ENCODE measurements at regions not wholly inside any gene's neighbourhood (a gene's known extent, or its start where the extent isn't known, plus 50 kb on each side); places are given as distances from the start of the nearest gene placed in this dataset.
A peak's percentile ranks its signal among the peaks of the same experiment; 100 is the strongest.
"Not testable (repeated sequence)": the region's sequence is repeated elsewhere in the genome, so short reads cannot be mapped to it uniquely, and the experiment has no call there.

DNA sequence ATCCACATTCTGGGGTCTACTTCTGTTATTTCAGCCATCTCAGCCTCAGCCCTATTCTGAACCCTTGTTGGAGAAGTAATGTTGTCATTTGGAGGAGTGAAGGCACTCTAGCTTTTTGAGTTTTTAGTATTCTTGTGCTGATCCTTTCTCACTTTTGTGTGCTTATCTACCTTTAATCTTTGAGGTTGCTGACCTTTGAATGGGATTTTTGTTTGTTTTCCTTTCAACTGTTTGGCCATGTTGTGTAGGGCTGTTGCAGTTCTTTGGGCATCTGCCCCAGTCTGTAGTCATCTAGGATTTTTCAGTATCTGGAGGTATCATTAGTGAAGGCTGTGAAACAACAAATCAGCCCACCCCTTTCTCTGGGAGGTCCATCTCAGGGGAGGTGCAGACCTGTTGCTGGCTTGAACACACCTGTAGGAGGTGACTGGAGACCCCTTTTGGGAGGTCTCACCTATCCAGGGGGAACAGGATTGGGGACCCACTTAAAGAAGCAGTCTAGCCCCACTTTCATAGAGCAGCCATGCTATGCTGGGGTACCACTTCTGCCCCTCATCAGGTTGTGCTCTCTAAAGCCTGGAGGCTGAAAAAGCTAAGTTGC, 1391.4 kb downstream of the UQCRFS1 start:
- no peaks in the 10 kb centered on the region for H3K36me3 ChIP-seq (ENCODE audit: control insufficient read depth, insufficient read depth, low read length)
- no peak overlapping the region for H3K4me3 ChIP-seq (ENCODE audit: extremely low read depth, insufficient read depth, low read length, poor library complexity, severe bottlenecking)
- H3K9me3 ChIP-seq (ENCODE audit: control insufficient read depth, low read length): no peaks in the 10 kb centered on the region
- no peak overlapping the region for H3K27ac ChIP-seq (ENCODE audit: low read depth, low read length, severe bottlenecking)
- H3K4me1 ChIP-seq (ENCODE audit: control insufficient read depth, insufficient read depth, low read length, poor library complexity, severe bottlenecking): no peaks in the 10 kb centered on the region

DNA sequence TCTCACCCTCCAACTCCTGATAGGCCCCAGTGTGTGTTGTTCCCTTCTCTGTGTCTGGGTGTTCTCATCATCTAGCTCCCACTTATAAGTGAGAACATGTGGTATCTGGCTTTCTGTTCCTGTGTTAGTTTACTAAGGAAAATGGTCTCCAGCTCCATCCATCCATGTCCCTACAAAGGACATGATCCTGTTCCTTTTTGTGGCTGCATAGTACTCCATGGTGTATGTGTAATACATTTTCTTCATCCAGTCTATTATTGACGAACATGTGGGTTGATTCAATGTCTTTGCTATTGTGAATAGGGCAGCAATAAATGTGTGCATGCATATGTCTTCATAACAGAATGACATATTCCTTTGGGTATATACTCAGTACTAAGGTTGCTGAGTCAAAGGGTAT, 1397.0 kb downstream of the UQCRFS1 start:
- H3K4me3 ChIP-seq (ENCODE audit: extremely low read depth, insufficient read depth, low read length, poor library complexity, severe bottlenecking): no peak overlapping the region
- no peaks in the 10 kb centered on the region for H3K9me3 ChIP-seq (ENCODE audit: control insufficient read depth, low read length)
- no peaks in the 10 kb centered on the region for H3K4me1 ChIP-seq (ENCODE audit: control insufficient read depth, insufficient read depth, low read length, poor library complexity, severe bottlenecking)
- no peaks in the 10 kb centered on the region for H3K36me3 ChIP-seq (ENCODE audit: control insufficient read depth, insufficient read depth, low read length)
- no CpG with 5 or more reads among the region's 1 CpG for WGBS, 2 experiments (ENCODE audit: insufficient coverage in 2 of 2)
- H3K27ac ChIP-seq (ENCODE audit: low read depth, low read length, severe bottlenecking): no peak overlapping the region

DNA sequence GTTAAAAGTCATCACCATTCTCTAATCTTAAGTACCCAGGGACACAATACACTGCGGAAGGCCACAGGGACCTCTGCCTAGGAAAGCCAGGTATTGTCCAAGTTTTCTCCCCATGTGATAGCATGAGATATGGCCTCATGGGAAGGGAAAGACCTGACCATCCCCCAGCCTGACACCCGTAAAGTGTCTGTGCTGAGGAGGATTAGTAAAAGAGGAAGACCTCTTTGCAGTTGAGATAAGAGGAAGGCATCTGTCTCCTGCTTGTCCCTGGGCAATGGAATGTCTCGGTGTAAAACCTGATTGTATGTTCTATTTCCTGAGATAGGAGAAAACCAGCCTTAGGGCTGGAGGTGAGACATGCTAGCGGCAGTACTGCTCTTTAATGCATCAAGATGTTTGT, 1398.1 kb downstream of the UQCRFS1 start:
- H3K27ac ChIP-seq (ENCODE audit: low read depth, low read length, severe bottlenecking); H3K36me3 ChIP-seq (ENCODE audit: control insufficient read depth, insufficient read depth, low read length); H3K4me1 ChIP-seq (ENCODE audit: control insufficient read depth, insufficient read depth, low read length, poor library complexity, severe bottlenecking); H3K9me3 ChIP-seq (ENCODE audit: control insufficient read depth, low read length); H3K4me3 ChIP-seq (ENCODE audit: extremely low read depth, insufficient read depth, low read length, poor library complexity, severe bottlenecking): not testable (repeated sequence)
- WGBS, 2 experiments (ENCODE audit: insufficient coverage in 2 of 2): 83 to 100% methylated on average over 1 to 2 of the region's 4 CpGs

GRCh38 chr19:27814274-27814673, 1398.7 kb downstream of the UQCRFS1 start:
- H3K4me1 ChIP-seq (ENCODE audit: control insufficient read depth, insufficient read depth, low read length, poor library complexity, severe bottlenecking); H3K9me3 ChIP-seq (ENCODE audit: control insufficient read depth, low read length); H3K4me3 ChIP-seq (ENCODE audit: extremely low read depth, insufficient read depth, low read length, poor library complexity, severe bottlenecking); H3K36me3 ChIP-seq (ENCODE audit: control insufficient read depth, insufficient read depth, low read length); H3K27ac ChIP-seq (ENCODE audit: low read depth, low read length, severe bottlenecking): not testable (repeated sequence)
- 100% methylated on average over 1 of the region's 3 CpGs; no CpG with 5 or more reads in 1 of the 2 experiments for WGBS, 2 experiments (ENCODE audit: insufficient coverage in 2 of 2)

DNA sequence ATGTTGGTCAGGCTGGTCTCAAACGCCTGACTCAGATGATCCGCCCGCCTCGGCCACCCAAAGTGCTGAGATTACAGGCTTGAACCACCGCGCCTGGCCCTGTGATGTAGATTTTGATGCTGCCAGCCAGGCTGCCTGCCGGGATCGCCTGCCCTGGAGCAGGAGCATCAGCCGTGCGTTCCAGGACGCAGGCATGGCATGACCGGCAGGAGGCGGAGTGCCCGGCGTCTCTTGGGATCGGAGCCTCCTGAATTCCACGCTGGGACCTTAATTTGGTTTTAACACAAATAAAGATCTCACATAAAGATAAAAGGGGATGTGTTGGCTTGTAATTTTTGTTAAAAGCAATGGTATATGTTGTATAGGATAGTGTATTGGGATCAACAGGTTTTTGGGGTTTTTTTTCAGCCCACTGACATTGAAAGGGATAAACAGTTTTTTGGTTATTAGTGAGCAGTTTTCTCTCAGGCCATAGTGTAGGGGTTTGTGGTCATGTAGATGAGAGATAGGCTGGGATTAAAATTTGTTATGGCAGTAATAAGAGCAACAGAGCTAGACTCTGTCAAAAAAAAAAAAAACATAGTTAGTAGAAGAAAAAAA, 1406.4 kb downstream of the UQCRFS1 start:
- Histone ChIP-seq H3K9me3 (ENCODE audit: control insufficient read depth, low read length) (no peaks in the 10 kb centered on the region), H3K4me1 (ENCODE audit: control insufficient read depth, insufficient read depth, low read length, poor library complexity, severe bottlenecking) (no peaks in the 10 kb centered on the region), H3K27ac (ENCODE audit: low read depth, low read length, severe bottlenecking) (no peak overlapping the region), H3K4me3 (ENCODE audit: extremely low read depth, insufficient read depth, low read length, poor library complexity, severe bottlenecking) (no peak overlapping the region), H3K36me3 (ENCODE audit: control insufficient read depth, insufficient read depth, low read length) (no peaks in the 10 kb centered on the region)
- 80 to 83% methylated on average over 8 of the region's 17 CpGs for WGBS, 2 experiments (ENCODE audit: insufficient coverage in 2 of 2)

- no peak overlapping the region for H3K4me3 ChIP-seq (ENCODE audit: extremely low read depth, insufficient read depth, low read length, poor library complexity, severe bottlenecking)
- 89 to 98% methylated on average over 13 to 16 of the region's 19 CpGs for WGBS, 2 experiments (ENCODE audit: insufficient coverage in 2 of 2)
Observed at GRCh38 chr19:27805848-27806247, 1407.1 kb downstream of the UQCRFS1 start.

DNA sequence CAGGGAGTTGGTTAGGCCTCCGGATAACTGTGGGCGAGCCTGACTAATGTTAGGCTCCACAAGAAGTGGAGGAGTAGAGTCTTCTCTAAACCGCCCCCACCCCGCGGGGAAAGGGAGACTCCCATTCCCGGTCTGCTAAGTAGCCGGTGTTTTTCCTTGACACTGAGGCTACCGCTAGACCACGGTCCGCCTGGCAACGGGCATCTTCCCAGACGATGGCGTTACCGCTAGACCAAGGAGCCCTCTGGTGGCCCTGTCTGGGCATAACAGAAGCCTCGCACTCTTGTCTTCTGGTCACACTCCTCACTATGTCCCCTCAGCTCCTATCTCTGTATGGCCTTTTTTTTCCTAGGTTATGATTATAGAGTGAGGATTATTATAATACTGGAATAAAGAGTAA, 1410.7 kb downstream of the UQCRFS1 start:
- not testable (repeated sequence) for H3K4me1 ChIP-seq (ENCODE audit: control insufficient read depth, insufficient read depth, low read length, poor library complexity, severe bottlenecking); H3K4me3 ChIP-seq (ENCODE audit: extremely low read depth, insufficient read depth, low read length, poor library complexity, severe bottlenecking); H3K27ac ChIP-seq (ENCODE audit: low read depth, low read length, severe bottlenecking); H3K9me3 ChIP-seq (ENCODE audit: control insufficient read depth, low read length)
- peaks cover 11% of the 10 kb centered on the region for H3K36me3 ChIP-seq (ENCODE audit: control insufficient read depth, insufficient read depth, low read length)
- 25 to 54% methylated on average over 10 to 11 of the region's 15 CpGs for WGBS, 2 experiments (ENCODE audit: insufficient coverage in 2 of 2)

More at GRCh38 chr19:27805848-27806247, 1407.1 kb downstream of the UQCRFS1 start:
- no peaks in the 10 kb centered on the region for H3K9me3 ChIP-seq (ENCODE audit: control insufficient read depth, low read length)
- no peak overlapping the region for H3K27ac ChIP-seq (ENCODE audit: low read depth, low read length, severe bottlenecking)
- no peaks in the 10 kb centered on the region for H3K36me3 ChIP-seq (ENCODE audit: control insufficient read depth, insufficient read depth, low read length)
- H3K4me1 ChIP-seq (ENCODE audit: control insufficient read depth, insufficient read depth, low read length, poor library complexity, severe bottlenecking): no peaks in the 10 kb centered on the region

DNA sequence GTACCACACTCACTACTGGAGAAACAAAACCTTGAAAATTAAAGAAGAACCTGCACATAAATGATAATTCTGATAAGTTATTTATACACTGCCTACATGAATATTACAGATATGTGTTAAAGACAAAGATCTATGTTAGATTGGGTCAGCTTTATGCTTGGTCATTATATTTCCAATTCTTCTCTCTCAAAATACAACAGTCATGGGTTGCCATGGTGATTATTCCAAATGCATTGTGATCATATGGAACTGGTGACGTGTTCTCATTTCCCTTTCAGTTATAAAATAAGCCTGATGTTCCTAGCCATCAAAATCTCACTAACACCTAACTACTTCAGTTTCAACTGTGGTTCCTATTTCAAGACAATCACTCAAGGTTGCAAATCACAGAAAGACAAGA, 1416.4 kb downstream of the UQCRFS1 start:
- WGBS, 2 experiments (ENCODE audit: insufficient coverage in 2 of 2): 100% methylated on average over 1 of the region's 1 CpG; no CpG with 5 or more reads in 1 of the 2 experiments

GRCh38 chr19:27796073-27796472, 1416.9 kb downstream of the UQCRFS1 start:
- no CpG with 5 or more reads among the region's 2 CpGs for WGBS, 2 experiments (ENCODE audit: insufficient coverage in 2 of 2)
- H3K4me1 ChIP-seq (ENCODE audit: control insufficient read depth, insufficient read depth, low read length, poor library complexity, severe bottlenecking): no peaks in the 10 kb centered on the region
- H3K36me3 ChIP-seq (ENCODE audit: control insufficient read depth, insufficient read depth, low read length): peaks cover 22% of the 10 kb centered on the region
- no peak overlapping the region for H3K27ac ChIP-seq (ENCODE audit: low read depth, low read length, severe bottlenecking)
- no peaks in the 10 kb centered on the region for H3K9me3 ChIP-seq (ENCODE audit: control insufficient read depth, low read length)
- H3K4me3 ChIP-seq (ENCODE audit: extremely low read depth, insufficient read depth, low read length, poor library complexity, severe bottlenecking): no peak overlapping the region

More for the DNA sequence above, 1416.4 kb downstream of the UQCRFS1 start:
- Histone ChIP-seq H3K4me1 (ENCODE audit: control insufficient read depth, insufficient read depth, low read length, poor library complexity, severe bottlenecking) (no peaks in the 10 kb centered on the region), H3K36me3 (ENCODE audit: control insufficient read depth, insufficient read depth, low read length) (peaks cover 19% of the 10 kb centered on the region), H3K4me3 (ENCODE audit: extremely low read depth, insufficient read depth, low read length, poor library complexity, severe bottlenecking) (no peak overlapping the region), H3K27ac (ENCODE audit: low read depth, low read length, severe bottlenecking) (no peak overlapping the region), H3K9me3 (ENCODE audit: control insufficient read depth, low read length) (no peaks in the 10 kb centered on the region)

DNA sequence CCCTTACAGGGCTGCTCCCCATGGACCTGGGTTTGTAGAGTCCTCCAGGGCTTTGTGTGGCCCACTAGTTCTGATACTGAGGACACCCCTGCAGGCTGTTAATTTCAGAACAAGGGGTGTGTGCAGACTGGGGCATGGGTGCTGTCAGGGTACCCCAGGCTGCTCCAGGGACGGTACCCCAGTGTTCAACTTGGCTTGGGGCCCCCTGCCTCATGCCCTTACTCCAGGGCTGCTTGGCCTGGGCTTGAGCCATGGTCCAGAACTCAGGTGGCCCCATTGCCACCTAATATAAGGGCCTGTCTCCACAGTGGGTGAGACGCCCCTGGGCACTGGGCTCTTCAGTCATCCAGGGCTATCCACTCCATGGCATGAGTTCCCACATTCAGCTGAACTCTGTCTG, 1417.6 kb downstream of the UQCRFS1 start:
- H3K4me1 ChIP-seq (ENCODE audit: control insufficient read depth, insufficient read depth, low read length, poor library complexity, severe bottlenecking): no peaks in the 10 kb centered on the region
- H3K4me3 ChIP-seq (ENCODE audit: extremely low read depth, insufficient read depth, low read length, poor library complexity, severe bottlenecking): no peak overlapping the region
- H3K36me3 ChIP-seq (ENCODE audit: control insufficient read depth, insufficient read depth, low read length): peaks cover 22% of the 10 kb centered on the region
- no peak overlapping the region for H3K27ac ChIP-seq (ENCODE audit: low read depth, low read length, severe bottlenecking)
- H3K9me3 ChIP-seq (ENCODE audit: control insufficient read depth, low read length): no peaks in the 10 kb centered on the region
- 100% methylated on average over 1 to 2 of the region's 2 CpGs for WGBS, 2 experiments (ENCODE audit: insufficient coverage in 2 of 2)

- no peaks in the 10 kb centered on the region for H3K4me1 ChIP-seq (ENCODE audit: control insufficient read depth, insufficient read depth, low read length, poor library complexity, severe bottlenecking)
- peaks cover 22% of the 10 kb centered on the region for H3K36me3 ChIP-seq (ENCODE audit: control insufficient read depth, insufficient read depth, low read length)
- WGBS, 2 experiments (ENCODE audit: insufficient coverage in 2 of 2): 16 to 22% methylated on average over 10 to 14 of the region's 15 CpGs
- no peaks in the 10 kb centered on the region for H3K9me3 ChIP-seq (ENCODE audit: control insufficient read depth, low read length)
- peak overlapping the region; percentile 82 for H3K27ac ChIP-seq (ENCODE audit: low read depth, low read length, severe bottlenecking)
- peak overlapping the region; percentile 85 for H3K4me3 ChIP-seq (ENCODE audit: extremely low read depth, insufficient read depth, low read length, poor library complexity, severe bottlenecking)
Observed at GRCh38 chr19:27794494-27795042, 1418.4 kb downstream of the UQCRFS1 start.

Measured in mesodermal cell (in vitro differentiated cells).